BLaER1 (cell line): ENCODE measurements at regions not wholly inside any gene's neighbourhood (a gene's known extent, or its start where the extent isn't known, plus 50 kb on each side); places are given as distances from the start of the nearest gene placed in this dataset.
"Not testable (repeated sequence)": the region's sequence is repeated elsewhere in the genome, so short reads cannot be mapped to it uniquely, and the experiment has no call there.

Experiments
- H3K27ac ChIP-seq: shearing (Covaris generic); formaldehyde crosslinking; 2 replicates; pipeline ENCODE4 v1.8.1; 2022
- H3K27me3 ChIP-seq: shearing (Covaris generic); formaldehyde crosslinking; 2 replicates; pipeline ENCODE4 v1.8.1; 2022
- H3K36me3 ChIP-seq: shearing (Covaris generic); formaldehyde crosslinking; 2 replicates; pipeline ENCODE4 v1.8.1; 2022
- H3K4me1 ChIP-seq: shearing (Covaris generic); formaldehyde crosslinking; 2 replicates; pipeline ENCODE4 v1.8.1; 2022
- H3K4me2 ChIP-seq: shearing (Covaris generic); formaldehyde crosslinking; 2 replicates; pipeline ENCODE4 v1.8.1; 2022
- H3K4me3 ChIP-seq: shearing (Covaris generic); formaldehyde crosslinking; 2 replicates; pipeline ENCODE4 v1.8.1; 2022
- H3K9ac ChIP-seq: shearing (Covaris generic); formaldehyde crosslinking; 2 replicates; pipeline ENCODE4 v1.8.1; 2022
- H3K9me3 ChIP-seq: shearing (Covaris generic); formaldehyde crosslinking; 2 replicates; pipeline ENCODE4 v1.8.1; 2022
- H4K20me1 ChIP-seq: shearing (Covaris generic); formaldehyde crosslinking; 2 replicates; pipeline ENCODE4 v1.8.1; 2022
- Cebpa-rat ChIP-seq: shearing (Covaris generic); IDR thresholded peaks from 2 replicates; pipeline ENCODE4 v1.8.1; 2022

DNA sequence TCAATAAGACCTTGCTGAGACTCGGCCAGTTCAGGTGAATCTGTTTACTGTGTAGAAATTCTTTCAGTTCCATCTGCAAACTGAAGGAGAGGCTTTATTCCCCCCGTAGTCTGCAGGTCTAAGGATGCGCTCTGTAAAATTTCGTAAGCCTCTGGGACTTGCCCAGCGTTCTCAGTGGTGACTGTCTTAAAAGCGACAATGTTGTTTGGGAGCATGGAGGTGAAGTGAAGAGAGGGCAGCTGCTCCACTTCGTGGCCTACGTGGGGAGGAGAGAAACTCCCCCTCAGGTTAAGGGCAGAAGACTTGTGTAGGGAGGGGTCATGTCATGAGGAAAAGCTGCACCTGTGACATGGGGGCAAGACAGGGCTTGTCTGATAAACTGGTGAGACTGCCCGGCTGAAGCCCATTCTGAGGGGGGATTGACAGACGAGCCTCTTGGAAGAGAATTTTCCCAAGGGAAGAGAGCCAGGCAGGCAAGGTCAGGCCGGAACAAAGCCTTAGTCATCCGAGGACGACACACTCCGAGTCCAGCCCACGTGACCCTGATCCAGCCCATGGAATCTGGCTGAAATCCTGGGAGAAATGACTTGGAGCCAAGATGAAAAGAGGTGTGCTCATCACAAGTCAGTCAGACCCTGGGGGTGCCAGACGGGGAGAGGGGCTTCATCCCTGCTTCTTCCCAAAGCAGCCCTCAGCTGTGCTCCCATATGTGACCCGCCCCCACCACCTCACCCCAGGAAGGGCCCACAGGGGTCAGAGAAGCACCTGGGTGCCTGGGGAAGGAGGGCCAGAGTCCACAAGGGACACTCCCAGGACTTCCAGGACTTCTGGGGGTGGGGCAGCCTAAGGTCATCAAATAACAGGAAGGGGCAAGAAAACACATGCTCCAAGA, 88.5 kb upstream of the SH3BP4 start:
- H3K9me3 ChIP-seq, result peaks cover 24% of the 10 kb centered on the region
- H3K4me1 ChIP-seq, result no peaks in the 10 kb centered on the region
- no peak overlapping the region for H3K4me2 ChIP-seq
- H3K4me3 ChIP-seq, result no peak overlapping the region
- no peak overlapping the region for H3K27ac ChIP-seq
- H4K20me1 ChIP-seq, result no peaks in the 10 kb centered on the region
- TF ChIP-seq Cebpa-rat, result no peak
- H3K9ac ChIP-seq, result no peak overlapping the region
- no peaks in the 10 kb centered on the region for H3K27me3 ChIP-seq
- H3K36me3 ChIP-seq, result no peaks in the 10 kb centered on the region

DNA sequence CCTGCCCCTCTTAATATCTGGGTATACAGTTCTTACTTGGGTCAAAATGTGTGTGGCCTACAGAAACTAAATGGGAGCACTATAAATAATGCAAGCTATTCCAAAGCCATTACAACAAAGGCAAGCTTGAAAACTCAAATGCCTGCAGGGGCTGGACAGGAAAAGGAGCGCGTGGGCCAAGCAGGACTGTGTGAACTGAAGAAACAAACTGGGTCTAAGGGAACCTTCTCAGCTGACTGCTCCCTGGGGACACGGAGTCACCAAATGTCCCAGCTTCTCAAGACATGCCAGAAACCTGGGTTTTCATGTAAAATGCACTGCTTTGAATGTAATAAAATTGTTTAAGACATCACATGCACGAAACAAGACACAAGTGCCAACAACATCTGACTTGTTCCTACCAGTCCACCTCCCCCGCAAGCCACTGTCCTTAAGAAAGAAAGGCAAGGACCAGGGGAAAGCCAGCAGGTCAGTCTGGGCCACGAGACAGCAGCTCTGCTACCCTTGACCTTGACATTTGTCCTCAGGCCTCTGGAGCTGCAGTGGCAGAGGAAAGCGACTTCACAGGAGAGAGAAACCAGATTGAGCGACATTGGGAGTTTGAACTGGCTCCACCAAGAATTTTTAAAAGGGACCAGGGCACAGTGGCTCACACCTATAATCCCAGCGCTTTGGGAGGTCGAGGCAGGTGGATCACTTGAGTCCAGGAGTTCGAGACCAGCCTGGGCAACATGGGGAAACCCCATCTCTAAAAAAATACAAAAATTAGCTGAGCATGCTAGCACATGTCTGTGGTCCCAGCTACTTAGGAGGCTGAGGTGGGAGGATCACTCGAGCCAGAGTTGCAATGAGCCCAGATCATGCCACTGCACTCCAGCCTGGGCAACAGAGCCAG, 89.7 kb upstream of the SH3BP4 start:
- Histone ChIP-seq H3K27ac (no peak overlapping the region), H3K36me3 (no peaks in the 10 kb centered on the region), H3K27me3 (no peaks in the 10 kb centered on the region)

DNA sequence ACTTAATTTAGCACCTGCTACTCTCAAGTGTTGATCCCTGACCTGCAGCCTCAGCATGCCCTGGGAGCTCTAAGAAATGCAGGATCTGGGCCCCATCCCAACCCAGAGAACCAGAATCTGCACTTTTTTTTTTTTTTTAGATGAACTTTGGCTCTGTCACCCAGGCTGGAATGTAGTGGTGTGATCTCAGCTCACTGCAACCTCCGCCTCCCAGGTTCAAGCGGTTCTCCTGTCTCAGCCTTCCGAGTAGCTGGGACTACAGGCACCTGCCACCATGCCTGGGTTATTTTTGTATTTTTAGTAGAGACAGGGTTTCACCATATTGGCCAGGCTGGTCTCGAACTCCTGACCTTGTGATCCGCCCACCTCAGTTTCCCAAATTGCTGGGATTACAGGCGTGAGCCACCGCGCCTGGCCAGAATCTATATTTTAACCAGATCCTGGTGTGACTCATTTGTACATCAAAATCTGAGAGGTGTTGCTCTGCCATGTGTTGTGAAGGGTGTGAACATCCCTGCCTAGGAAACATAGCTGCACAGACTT, 92.4 kb upstream of the SH3BP4 start:
- not testable (repeated sequence) for H4K20me1 ChIP-seq, H3K4me1 ChIP-seq, H3K4me3 ChIP-seq, H3K27me3 ChIP-seq, H3K9me3 ChIP-seq, H3K9ac ChIP-seq, H3K27ac ChIP-seq, H3K36me3 ChIP-seq, H3K4me2 ChIP-seq

More for the DNA sequence above, 89.7 kb upstream of the SH3BP4 start:
- Histone ChIP-seq H3K4me3 (no peak overlapping the region), H3K9ac (no peak overlapping the region), H3K9me3 (peaks cover 22% of the 10 kb centered on the region), H4K20me1 (no peaks in the 10 kb centered on the region), H3K4me1 (peaks cover 5% of the 10 kb centered on the region), H3K4me2 (no peak overlapping the region)
- TF ChIP-seq Cebpa-rat, result no peak

DNA sequence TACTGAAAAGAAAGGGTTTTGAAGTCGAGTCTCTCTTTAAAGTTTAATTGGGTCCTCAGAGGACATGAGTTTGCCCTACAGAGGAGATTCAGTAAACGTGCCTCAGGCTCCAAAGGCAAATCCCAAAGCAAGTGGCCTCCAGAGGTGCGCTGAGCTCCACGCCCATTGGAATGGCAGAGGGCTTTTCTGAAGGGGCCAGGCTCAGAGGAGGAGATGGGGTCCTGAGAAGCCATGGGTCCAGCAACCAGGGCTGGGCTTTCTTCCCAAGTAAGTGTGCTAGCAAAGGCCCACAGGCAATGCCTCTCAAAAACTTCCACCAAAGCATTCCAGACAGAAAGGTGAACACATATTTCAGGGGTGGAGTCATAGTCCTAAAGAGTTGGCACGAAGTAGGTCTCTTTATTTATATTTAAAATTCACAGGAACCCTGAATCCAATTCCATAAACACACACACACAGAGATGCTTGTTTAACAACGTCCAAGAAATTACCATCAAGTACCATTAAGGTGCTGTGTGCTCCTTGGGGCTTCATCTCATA, 93.0 kb upstream of the SH3BP4 start:
- H3K27me3 ChIP-seq, result no peaks in the 10 kb centered on the region
- H3K9ac ChIP-seq, result no peak overlapping the region
- H4K20me1 ChIP-seq, result no peaks in the 10 kb centered on the region
- H3K27ac ChIP-seq, result no peak overlapping the region
- peaks cover 6% of the 10 kb centered on the region; the same call in 1 of the 2 replicates for H3K9me3 ChIP-seq
- no peaks in the 10 kb centered on the region for H3K36me3 ChIP-seq
- no peak overlapping the region for H3K4me3 ChIP-seq
- no peak overlapping the region for H3K4me2 ChIP-seq
- no peak for TF ChIP-seq Cebpa-rat
- H3K4me1 ChIP-seq, result peaks cover 9% of the 10 kb centered on the region

DNA sequence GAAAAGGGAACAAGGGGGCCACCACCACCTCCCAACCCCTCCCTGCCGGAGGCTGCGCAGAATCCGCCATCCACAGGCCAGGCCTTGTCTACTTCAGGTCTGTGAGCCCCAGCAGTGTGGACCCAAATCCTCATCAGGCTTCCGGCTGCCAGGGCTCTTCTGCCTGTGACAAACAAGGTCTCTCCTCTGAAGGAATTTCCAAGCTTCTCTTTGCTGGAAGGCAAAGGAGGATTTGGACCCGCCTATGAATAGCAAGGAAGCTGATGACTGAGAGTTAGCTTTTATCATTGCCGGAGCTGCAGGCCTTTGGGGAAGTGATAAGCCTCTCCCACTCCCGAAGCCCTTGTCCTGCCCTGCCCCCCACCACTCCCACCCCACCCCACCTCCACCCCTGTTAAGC, 93.7 kb upstream of the SH3BP4 start:
- Histone ChIP-seq H3K4me3 (no peak overlapping the region), H3K27me3 (no peaks in the 10 kb centered on the region), H3K4me1 (peaks cover 12% of the 10 kb centered on the region), H3K9ac (no peak overlapping the region), H3K27ac (no peak overlapping the region), H3K9me3 (peaks cover 6% of the 10 kb centered on the region; the same call in 1 of the 2 replicates), H3K4me2 (no peak overlapping the region), H4K20me1 (no peaks in the 10 kb centered on the region), H3K36me3 (no peaks in the 10 kb centered on the region)
- no peak for TF ChIP-seq Cebpa-rat

DNA sequence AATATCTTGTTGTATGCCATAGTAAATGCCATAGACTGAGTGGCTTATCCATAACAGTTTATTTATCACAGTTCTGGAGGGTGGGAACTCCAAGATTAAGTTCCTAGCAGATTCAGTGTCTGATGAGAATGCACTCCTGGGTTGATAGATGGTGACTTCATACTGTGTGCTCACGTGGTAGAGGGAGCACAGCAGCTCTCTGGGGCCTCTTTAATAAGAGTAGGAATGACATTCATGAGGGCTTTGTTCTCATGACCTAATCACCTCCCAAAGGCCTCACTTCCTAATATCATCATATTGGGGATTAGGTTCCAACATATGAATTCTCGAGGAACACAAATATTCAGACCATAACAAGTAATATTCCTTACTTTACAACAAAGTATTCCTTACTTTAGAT, 98.1 kb upstream of the SH3BP4 start:
- TF ChIP-seq Cebpa-rat, result no peak
- no peak overlapping the region for H3K4me3 ChIP-seq
- no peaks in the 10 kb centered on the region for H3K27me3 ChIP-seq
- no peak overlapping the region for H3K4me2 ChIP-seq
- H3K9ac ChIP-seq, result no peak overlapping the region
- H3K27ac ChIP-seq, result no peak overlapping the region
- H3K9me3 ChIP-seq, result peaks cover 6% of the 10 kb centered on the region; the same call in 1 of the 2 replicates
- peaks cover 17% of the 10 kb centered on the region for H3K4me1 ChIP-seq
- H3K36me3 ChIP-seq, result no peaks in the 10 kb centered on the region
- H4K20me1 ChIP-seq, result no peaks in the 10 kb centered on the region

DNA sequence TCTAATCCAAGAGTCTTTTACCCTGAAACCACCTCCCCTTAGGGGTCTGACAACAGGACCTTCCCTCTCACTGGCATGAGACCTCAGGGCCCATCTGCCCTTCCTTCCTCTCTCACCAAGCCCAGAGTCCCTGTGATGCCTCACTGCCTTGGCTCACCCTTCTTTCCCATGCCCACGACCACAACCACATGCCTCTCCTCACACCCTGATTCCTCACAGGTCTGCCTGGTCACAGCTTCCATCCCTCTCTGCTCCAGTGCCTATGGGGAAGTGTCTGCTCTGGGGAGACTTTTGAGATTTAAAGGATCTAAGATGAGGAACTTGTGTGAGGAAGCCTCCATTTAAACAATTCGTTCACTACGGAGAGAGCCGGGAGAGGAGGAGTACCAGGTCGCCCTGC, 98.9 kb upstream of the SH3BP4 start:
- H3K27ac ChIP-seq, result no peak overlapping the region

DNA sequence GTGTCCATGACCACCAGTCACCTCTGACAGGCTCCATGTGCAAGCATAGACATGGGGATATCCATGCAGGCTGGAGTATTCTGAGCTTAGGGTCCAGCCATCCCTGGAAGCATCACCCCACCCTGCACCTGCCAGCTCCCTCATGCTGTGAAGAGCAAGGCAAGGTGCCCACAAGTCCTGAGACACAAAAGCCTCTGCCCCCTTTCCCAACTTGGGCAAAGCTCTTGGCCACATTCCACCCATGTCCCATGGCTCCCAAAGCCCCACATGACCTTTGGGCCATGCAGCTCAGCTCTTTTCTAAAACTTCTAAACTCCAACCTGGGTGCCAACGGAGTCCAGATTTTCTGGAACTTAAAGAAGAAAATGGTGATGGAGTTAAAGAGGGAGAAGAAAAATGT, 99.8 kb upstream of the SH3BP4 start:
- no peak overlapping the region for H3K27ac ChIP-seq
- H3K27me3 ChIP-seq, result no peaks in the 10 kb centered on the region
- H3K4me2 ChIP-seq, result no peak overlapping the region
- H3K9me3 ChIP-seq, result peaks cover 6% of the 10 kb centered on the region; the same call in 1 of the 2 replicates
- H3K36me3 ChIP-seq, result no peaks in the 10 kb centered on the region
- no peak for TF ChIP-seq Cebpa-rat
- peaks cover 11% of the 10 kb centered on the region for H3K4me1 ChIP-seq
- no peaks in the 10 kb centered on the region for H4K20me1 ChIP-seq
- no peak overlapping the region for H3K4me3 ChIP-seq
- H3K9ac ChIP-seq, result no peak overlapping the region

More for the DNA sequence above, 98.9 kb upstream of the SH3BP4 start:
- Histone ChIP-seq H3K9me3 (peaks cover 6% of the 10 kb centered on the region; the same call in 1 of the 2 replicates), H3K4me1 (peaks cover 17% of the 10 kb centered on the region), H3K9ac (no peak overlapping the region), H3K4me3 (no peak overlapping the region), H4K20me1 (no peaks in the 10 kb centered on the region), H3K36me3 (no peaks in the 10 kb centered on the region), H3K4me2 (no peak overlapping the region), H3K27me3 (no peaks in the 10 kb centered on the region)
- no peak for TF ChIP-seq Cebpa-rat

DNA sequence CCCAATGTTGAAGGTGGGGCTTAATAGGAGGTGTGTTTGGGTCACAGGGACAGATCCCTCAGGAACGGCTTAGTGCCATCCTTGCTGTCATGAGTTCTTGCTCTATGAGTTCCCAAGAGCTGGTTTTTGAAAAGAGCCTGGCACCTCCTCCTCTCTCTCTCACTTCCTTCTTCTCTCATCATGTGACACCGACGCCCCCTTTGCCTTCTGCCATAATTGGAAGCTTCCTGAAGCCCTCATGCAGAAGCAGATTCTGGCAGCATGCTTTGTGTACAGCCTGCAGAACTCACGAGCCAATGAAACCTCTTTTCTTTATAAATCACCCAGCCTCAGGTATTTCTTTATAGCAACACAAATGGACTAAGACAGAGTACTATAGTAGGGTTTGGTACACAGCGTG, 100.4 kb upstream of the SH3BP4 start:
- H3K4me1 ChIP-seq, result peaks cover 7% of the 10 kb centered on the region; the same call in 1 of the 2 replicates
- no peak for TF ChIP-seq Cebpa-rat
- no peaks in the 10 kb centered on the region for H3K27me3 ChIP-seq
- no peaks in the 10 kb centered on the region for H3K36me3 ChIP-seq
- no peak overlapping the region for H3K9ac ChIP-seq
- no peak overlapping the region for H3K4me3 ChIP-seq
- peaks cover 6% of the 10 kb centered on the region; the same call in 1 of the 2 replicates for H3K9me3 ChIP-seq
- no peak overlapping the region for H3K27ac ChIP-seq
- H4K20me1 ChIP-seq, result no peaks in the 10 kb centered on the region
- no peak overlapping the region for H3K4me2 ChIP-seq
